Stomach (tissue), 4 donors: ENCODE measurements at regions not wholly inside any gene's neighbourhood (a gene's known extent, or its start where the extent isn't known, plus 50 kb on each side); places are given as distances from the start of the nearest gene placed in this dataset.

ENCODE experiments used
- CTCF ChIP-seq, 7 experiments: fragments of 450-650 bp in 4 of 7; fragments of 200-600 bp in 3 of 7; sonication (generic) in 3 of 7; IDR thresholded peaks; one replicate each; pipeline ENCODE4 v1.5.1; 2016 to 2019; ENCODE audit warnings: antibody characterized with exemption in 7 of 7, control low read depth in 2 of 7, mild to moderate bottlenecking in 1 of 7
- EP300 ChIP-seq: sonication (generic); formaldehyde crosslinking; IDR thresholded peaks from one replicate; pipeline ENCODE4 v1.6.1; 2017; ENCODE audit warnings: antibody characterized with exemption
- POLR2A ChIP-seq, 4 donors: fragments of 450-650 bp; IDR thresholded peaks; one replicate each; pipeline ENCODE4 v1.6.1; 2016; ENCODE audit warnings: antibody characterized with exemption in 4 of 4, control low read depth in 2 of 4, mild to moderate bottlenecking in 1 of 4, moderate library complexity in 1 of 4

- TF ChIP-seq EP300 (no peak), CTCF (IDR thresholded peaks at IDR 0.05) (no peak), POLR2A (IDR thresholded peaks at IDR 0.05) (no peak)
These were observed 386.3 kb downstream of the LRATD1 start for GRCh38 chr2:15018814-15019213.
